Activated T-cell treated with anti-CD3 and anti-CD28 coated beads, Interleukin-2, amount 50 U/mL, for 4 hours (primary cell): ENCODE measurements at regions not wholly inside any gene's neighbourhood (a gene's known extent, or its start where the extent isn't known, plus 50 kb on each side); places are given as distances from the start of the nearest gene placed in this dataset.
A peak's percentile ranks its signal among the peaks of the same experiment; 100 is the strongest.

Experiments used
- ATAC-seq, 2 donors: fragments of 200-7000 bp; cut with Tn5 transposase; one replicate each; pipeline ENCODE4 v1.10.0; 2021
- DNase-seq: peaks from one replicate; pipeline ENCODE4 v3.0.0-alpha.2; 2020
- H3K27me3 Mint-ChIP-seq: one replicate; pipeline ENCODE4 v1.8.0; 2021; ENCODE audit warnings: low read depth, mixed read lengths
- H3K36me3 Mint-ChIP-seq: one replicate; pipeline ENCODE4 v1.8.0; 2022; ENCODE audit warnings: mixed read lengths; ENCODE audit not compliant: insufficient read depth
- H3K4me1 Mint-ChIP-seq: one replicate; pipeline ENCODE4 v1.8.0; 2021; ENCODE audit warnings: low read depth, mixed read lengths
- H3K4me3 Mint-ChIP-seq: one replicate; pipeline ENCODE4 v1.8.0; 2021; ENCODE audit warnings: mild to moderate bottlenecking, moderate library complexity, mixed read lengths
- H3K9me3 Mint-ChIP-seq: one replicate; pipeline ENCODE4 v1.8.0; 2021; ENCODE audit warnings: mixed read lengths

GRCh38 chr2:144242311-144242710, 277.6 kb downstream of the ZEB2 start:
- H3K36me3 Mint-ChIP-seq: peaks cover 1% of the 10 kb centered on the region
- H3K9me3 Mint-ChIP-seq: no peaks in the 10 kb centered on the region
- ATAC-seq (no peak), DNase-seq (no peak)
- H3K4me1 Mint-ChIP-seq: peaks cover 31% of the 10 kb centered on the region
- no peak overlapping the region for H3K4me3 Mint-ChIP-seq
- no peaks in the 10 kb centered on the region for H3K27me3 Mint-ChIP-seq

- H3K27me3 Mint-ChIP-seq: no peaks in the 10 kb centered on the region
- no peaks in the 10 kb centered on the region for H3K9me3 Mint-ChIP-seq
- peaks cover 1% of the 10 kb centered on the region for H3K36me3 Mint-ChIP-seq
- H3K4me3 Mint-ChIP-seq: no peak overlapping the region
- peaks cover 34% of the 10 kb centered on the region for H3K4me1 Mint-ChIP-seq
- ATAC-seq (no peak), DNase-seq (no peak)
These were observed 278.1 kb downstream of the ZEB2 start for GRCh38 chr2:144241801-144242200.

- ATAC-seq (no peak), DNase-seq (no peak)
- Mint-ChIP-seq H3K36me3 (peaks cover 1% of the 10 kb centered on the region), H3K27me3 (no peaks in the 10 kb centered on the region), H3K4me1 (peaks cover 36% of the 10 kb centered on the region), H3K4me3 (no peak overlapping the region), H3K9me3 (no peaks in the 10 kb centered on the region)
These were observed 279.1 kb downstream of the ZEB2 start for GRCh38 chr2:144240656-144241339.

GRCh38 chr2:144239726-144240125, 280.2 kb downstream of the ZEB2 start:
- Mint-ChIP-seq H3K9me3 (no peaks in the 10 kb centered on the region), H3K4me1 (peaks cover 43% of the 10 kb centered on the region), H3K4me3 (no peak overlapping the region), H3K27me3 (no peaks in the 10 kb centered on the region), H3K36me3 (peaks cover 1% of the 10 kb centered on the region)
- DNase-seq (no peak), ATAC-seq (no peak)

- DNase-seq (no peak), ATAC-seq (no peak)
- H3K36me3 Mint-ChIP-seq: peaks cover 1% of the 10 kb centered on the region
- no peaks in the 10 kb centered on the region for H3K27me3 Mint-ChIP-seq
- no peaks in the 10 kb centered on the region for H3K9me3 Mint-ChIP-seq
- no peak overlapping the region for H3K4me3 Mint-ChIP-seq
- H3K4me1 Mint-ChIP-seq: peaks cover 48% of the 10 kb centered on the region
These were observed 280.6 kb downstream of the ZEB2 start for GRCh38 chr2:144239306-144239705.

- ATAC-seq (no peak), DNase-seq (no peak)
- Mint-ChIP-seq H3K4me1 (peaks cover 58% of the 10 kb centered on the region), H3K9me3 (no peaks in the 10 kb centered on the region), H3K36me3 (peaks cover 1% of the 10 kb centered on the region), H3K27me3 (no peaks in the 10 kb centered on the region), H3K4me3 (no peak overlapping the region)
These were observed 281.9 kb downstream of the ZEB2 start for GRCh38 chr2:144237830-144238627.

GRCh38 chr2:144237108-144237507, 282.8 kb downstream of the ZEB2 start:
- Mint-ChIP-seq H3K4me3 (no peak overlapping the region), H3K36me3 (peaks cover 1% of the 10 kb centered on the region), H3K27me3 (no peaks in the 10 kb centered on the region), H3K4me1 (peaks cover 62% of the 10 kb centered on the region), H3K9me3 (no peaks in the 10 kb centered on the region)
- ATAC-seq: no peak
- DNase-seq: no peak

- no peaks in the 10 kb centered on the region for H3K9me3 Mint-ChIP-seq
- H3K4me3 Mint-ChIP-seq: no peak overlapping the region
- no peak for ATAC-seq
- H3K27me3 Mint-ChIP-seq: no peaks in the 10 kb centered on the region
- peaks cover 60% of the 10 kb centered on the region for H3K4me1 Mint-ChIP-seq
- peaks cover 1% of the 10 kb centered on the region for H3K36me3 Mint-ChIP-seq
- no peak for DNase-seq
These were observed 284.9 kb downstream of the ZEB2 start for GRCh38 chr2:144235050-144235449.

GRCh38 chr2:144234542-144234871, 285.4 kb downstream of the ZEB2 start:
- ATAC-seq (no peak), DNase-seq (no peak)
- Mint-ChIP-seq H3K9me3 (no peaks in the 10 kb centered on the region), H3K4me1 (peaks cover 57% of the 10 kb centered on the region), H3K36me3 (peaks cover 1% of the 10 kb centered on the region), H3K4me3 (no peak overlapping the region), H3K27me3 (no peaks in the 10 kb centered on the region)

GRCh38 chr2:144233733-144234541, 286.0 kb downstream of the ZEB2 start:
- H3K4me3 Mint-ChIP-seq: no peak overlapping the region
- H3K9me3 Mint-ChIP-seq: no peaks in the 10 kb centered on the region
- ATAC-seq (peak; percentile 71 to 74), DNase-seq (no peak)
- H3K4me1 Mint-ChIP-seq: peaks cover 57% of the 10 kb centered on the region
- no peaks in the 10 kb centered on the region for H3K27me3 Mint-ChIP-seq
- peaks cover 4% of the 10 kb centered on the region for H3K36me3 Mint-ChIP-seq

- Mint-ChIP-seq H3K4me3 (no peak overlapping the region), H3K9me3 (no peaks in the 10 kb centered on the region), H3K36me3 (peaks cover 4% of the 10 kb centered on the region), H3K4me1 (peaks cover 51% of the 10 kb centered on the region), H3K27me3 (no peaks in the 10 kb centered on the region)
- ATAC-seq: peak in 1 of 2 donors; percentile 30
- no peak for DNase-seq
These were observed 286.6 kb downstream of the ZEB2 start for GRCh38 chr2:144233317-144233716.

GRCh38 chr2:144230448-144231085, 289.4 kb downstream of the ZEB2 start:
- Mint-ChIP-seq H3K4me3 (no peak overlapping the region), H3K27me3 (no peaks in the 10 kb centered on the region), H3K4me1 (peaks cover 41% of the 10 kb centered on the region)

GRCh38 chr2:144230033-144230432, 289.9 kb downstream of the ZEB2 start:
- DNase-seq (no peak), ATAC-seq (no peak)
- Mint-ChIP-seq H3K4me3 (no peak overlapping the region), H3K27me3 (no peaks in the 10 kb centered on the region), H3K4me1 (peaks cover 37% of the 10 kb centered on the region), H3K9me3 (no peaks in the 10 kb centered on the region), H3K36me3 (peaks cover 3% of the 10 kb centered on the region)

More at GRCh38 chr2:144230448-144231085, 289.4 kb downstream of the ZEB2 start:
- H3K9me3 Mint-ChIP-seq: no peaks in the 10 kb centered on the region
- no peak for DNase-seq
- no peak for ATAC-seq
- H3K36me3 Mint-ChIP-seq: peaks cover 3% of the 10 kb centered on the region

GRCh38 chr2:144229296-144229695, 290.6 kb downstream of the ZEB2 start:
- no peak for DNase-seq

More at GRCh38 chr2:144229296-144229695, 290.6 kb downstream of the ZEB2 start:
- peaks cover 3% of the 10 kb centered on the region for H3K36me3 Mint-ChIP-seq
- no peak overlapping the region for H3K4me3 Mint-ChIP-seq
- peaks cover 30% of the 10 kb centered on the region for H3K4me1 Mint-ChIP-seq
- ATAC-seq: no peak
- H3K27me3 Mint-ChIP-seq: no peaks in the 10 kb centered on the region
- H3K9me3 Mint-ChIP-seq: no peaks in the 10 kb centered on the region
